ENCODE measurements at regions not wholly inside any gene's neighbourhood (a gene's known extent, or its start where the extent isn't known, plus 50 kb on each side); places are given as distances from the start of the nearest gene placed in this dataset.

- TF ChIP-seq, protein P1, sequence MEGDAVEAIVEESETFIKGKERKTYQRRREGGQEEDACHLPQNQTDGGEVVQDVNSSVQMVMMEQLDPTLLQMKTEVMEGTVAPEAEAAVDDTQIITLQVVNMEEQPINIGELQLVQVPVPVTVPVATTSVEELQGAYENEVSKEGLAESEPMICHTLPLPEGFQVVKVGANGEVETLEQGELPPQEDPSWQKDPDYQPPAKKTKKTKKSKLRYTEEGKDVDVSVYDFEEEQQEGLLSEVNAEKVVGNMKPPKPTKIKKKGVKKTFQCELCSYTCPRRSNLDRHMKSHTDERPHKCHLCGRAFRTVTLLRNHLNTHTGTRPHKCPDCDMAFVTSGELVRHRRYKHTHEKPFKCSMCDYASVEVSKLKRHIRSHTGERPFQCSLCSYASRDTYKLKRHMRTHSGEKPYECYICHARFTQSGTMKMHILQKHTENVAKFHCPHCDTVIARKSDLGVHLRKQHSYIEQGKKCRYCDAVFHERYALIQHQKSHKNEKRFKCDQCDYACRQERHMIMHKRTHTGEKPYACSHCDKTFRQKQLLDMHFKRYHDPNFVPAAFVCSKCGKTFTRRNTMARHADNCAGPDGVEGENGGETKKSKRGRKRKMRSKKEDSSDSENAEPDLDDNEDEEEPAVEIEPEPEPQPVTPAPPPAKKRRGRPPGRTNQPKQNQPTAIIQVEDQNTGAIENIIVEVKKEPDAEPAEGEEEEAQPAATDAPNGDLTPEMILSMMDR (IDR thresholded peaks at IDR 0.05), result no peak
Measured at GRCh38 chr4:120005527-120005926, 61.1 kb downstream of the MAD2L1 start.

DNA sequence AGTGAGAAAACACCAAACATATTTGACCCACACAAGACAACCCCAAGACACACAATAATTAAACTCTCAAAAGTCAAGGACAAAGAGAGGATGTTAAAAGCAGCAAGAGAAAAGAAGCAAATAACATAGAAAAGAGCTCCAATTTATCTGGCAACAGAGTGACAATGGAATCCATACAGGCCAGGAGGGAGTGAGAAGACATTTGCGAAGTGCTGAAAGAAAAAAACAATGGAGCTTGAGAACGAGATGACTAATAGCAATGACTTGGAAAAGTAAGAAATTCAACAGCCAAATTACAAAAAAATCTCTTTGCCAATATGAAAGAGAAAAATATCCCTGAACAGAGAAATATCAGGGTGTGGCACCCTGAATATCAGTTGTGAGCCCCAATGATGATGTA is 61.6 kb downstream of the MAD2L1 start:
- TF ChIP-seq, protein P1 (IDR thresholded peaks at IDR 0.05), result no peak

- TF ChIP-seq, protein P1 (IDR thresholded peaks at IDR 0.05), result no peak
Measured at GRCh38 chr4:120004054-120004453, 62.6 kb downstream of the MAD2L1 start.

- TF ChIP-seq, protein P1 (IDR thresholded peaks at IDR 0.05), result no peak
Measured at GRCh38 chr4:120003193-120003592, 63.5 kb downstream of the MAD2L1 start.

- TF ChIP-seq, protein P1 (IDR thresholded peaks at IDR 0.05), result no peak
Measured at GRCh38 chr4:120001850-120002249, 64.8 kb downstream of the MAD2L1 start.

DNA sequence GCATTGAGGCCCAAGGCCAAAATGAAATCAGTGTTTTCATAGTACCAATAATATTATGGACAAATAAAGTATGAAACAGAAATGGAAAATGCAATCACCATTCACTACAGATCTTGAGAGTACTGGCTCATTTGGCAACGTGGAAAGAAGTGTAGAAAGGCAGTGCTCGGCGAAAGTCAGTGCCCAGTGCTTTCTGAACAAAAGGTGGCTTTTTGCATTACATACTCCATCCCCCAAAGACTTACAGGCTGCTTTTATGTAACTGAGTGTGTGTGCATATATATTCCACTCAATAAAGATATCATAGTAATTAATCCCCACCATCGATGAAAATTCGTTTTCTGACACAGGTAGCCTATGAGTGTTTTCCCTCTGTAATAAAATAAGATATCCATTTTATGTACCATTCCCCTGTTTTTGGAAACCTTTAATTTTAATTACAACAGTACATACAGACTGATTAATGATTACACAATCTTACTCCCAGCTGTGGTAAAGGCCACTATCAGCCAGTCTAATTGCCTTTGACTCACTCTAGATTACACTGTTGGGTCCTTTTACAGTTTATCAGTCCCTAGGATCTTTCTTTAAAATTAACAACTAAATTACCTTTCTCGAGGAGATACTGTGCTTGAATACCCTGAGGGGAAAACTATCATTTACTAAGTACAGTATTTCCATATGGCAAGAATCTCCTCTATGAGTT is 65.9 kb downstream of the MAD2L1 start:
- TF ChIP-seq, protein P1 (IDR thresholded peaks at IDR 0.05), result no peak

- TF ChIP-seq, protein P1 (IDR thresholded peaks at IDR 0.05), result no peak
Measured at GRCh38 chr4:119984996-119985395, 81.7 kb downstream of the MAD2L1 start.

DNA sequence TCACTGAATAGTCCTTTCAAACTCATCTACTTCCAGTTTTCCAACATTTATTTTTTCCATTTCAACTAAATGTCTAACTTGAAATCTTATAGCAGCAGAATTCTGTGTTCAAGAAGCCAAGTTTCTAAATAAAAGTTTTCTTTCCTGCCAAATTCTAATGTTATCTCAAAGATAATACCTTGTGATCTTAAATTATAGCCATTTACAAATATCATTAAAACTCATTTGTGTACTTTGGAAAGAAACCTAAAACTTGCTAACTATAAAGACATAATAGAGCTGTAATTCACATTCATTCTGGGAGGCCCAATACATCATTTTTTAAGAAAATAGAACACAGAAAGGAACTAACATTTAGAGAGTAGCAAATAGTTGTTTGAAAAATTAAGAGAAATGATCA is 83.9 kb downstream of the MAD2L1 start:
- TF ChIP-seq, protein P1 (IDR thresholded peaks at IDR 0.05), result no peak

Measured in LNCAP (cell line).